ENCODE measurements at regions not wholly inside any gene's neighbourhood (a gene's known extent, or its start where the extent isn't known, plus 50 kb on each side); places are given as distances from the start of the nearest gene placed in this dataset.

DNA sequence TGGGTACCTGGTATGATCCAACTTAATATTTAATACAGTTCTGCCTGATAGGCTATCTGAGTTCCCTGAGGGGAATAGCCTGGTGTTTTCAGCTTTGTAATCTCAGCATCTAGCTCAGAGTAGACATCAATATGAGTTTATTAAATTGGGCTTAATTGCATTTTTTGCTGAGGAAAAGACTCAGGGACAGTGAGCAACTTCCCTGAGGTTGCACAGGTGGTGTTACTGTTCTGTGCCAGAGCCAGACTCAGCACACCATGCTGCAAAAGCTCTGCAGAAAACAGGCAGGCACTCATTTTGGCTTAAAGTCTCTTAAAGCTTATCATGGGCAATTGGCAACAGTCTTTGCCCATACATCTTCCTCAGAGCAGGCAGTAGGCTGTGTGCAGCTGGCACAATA is 90.5 kb upstream of the JUN start:
- Mint-ChIP-seq H3K4me1 (ENCODE audit: unreplicated experiment) (peaks cover 5% of the 10 kb centered on the region), H3K9me3 (ENCODE audit: unreplicated experiment) (no peaks in the 10 kb centered on the region), H3K4me3 (ENCODE audit: unreplicated experiment) (no peak overlapping the region), H3K36me3 (ENCODE audit: low read depth, unreplicated experiment) (no peaks in the 10 kb centered on the region), H3K27me3 (ENCODE audit: unreplicated experiment) (peaks cover 4% of the 10 kb centered on the region), H3K27ac (ENCODE audit: unreplicated experiment) (no peak overlapping the region)
- TF ChIP-seq, protein P1, sequence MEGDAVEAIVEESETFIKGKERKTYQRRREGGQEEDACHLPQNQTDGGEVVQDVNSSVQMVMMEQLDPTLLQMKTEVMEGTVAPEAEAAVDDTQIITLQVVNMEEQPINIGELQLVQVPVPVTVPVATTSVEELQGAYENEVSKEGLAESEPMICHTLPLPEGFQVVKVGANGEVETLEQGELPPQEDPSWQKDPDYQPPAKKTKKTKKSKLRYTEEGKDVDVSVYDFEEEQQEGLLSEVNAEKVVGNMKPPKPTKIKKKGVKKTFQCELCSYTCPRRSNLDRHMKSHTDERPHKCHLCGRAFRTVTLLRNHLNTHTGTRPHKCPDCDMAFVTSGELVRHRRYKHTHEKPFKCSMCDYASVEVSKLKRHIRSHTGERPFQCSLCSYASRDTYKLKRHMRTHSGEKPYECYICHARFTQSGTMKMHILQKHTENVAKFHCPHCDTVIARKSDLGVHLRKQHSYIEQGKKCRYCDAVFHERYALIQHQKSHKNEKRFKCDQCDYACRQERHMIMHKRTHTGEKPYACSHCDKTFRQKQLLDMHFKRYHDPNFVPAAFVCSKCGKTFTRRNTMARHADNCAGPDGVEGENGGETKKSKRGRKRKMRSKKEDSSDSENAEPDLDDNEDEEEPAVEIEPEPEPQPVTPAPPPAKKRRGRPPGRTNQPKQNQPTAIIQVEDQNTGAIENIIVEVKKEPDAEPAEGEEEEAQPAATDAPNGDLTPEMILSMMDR (IDR thresholded peaks at IDR 0.05; ENCODE audit: unreplicated experiment) = no peak
- DNase-seq (ENCODE audit: low spot score) = no peak

- peak overlapping the region; percentile 6 for H3K27ac Mint-ChIP-seq (ENCODE audit: unreplicated experiment)
- DNase-seq (ENCODE audit: low spot score) = no peak
- peaks cover 4% of the 10 kb centered on the region for H3K27me3 Mint-ChIP-seq (ENCODE audit: unreplicated experiment)
- H3K9me3 Mint-ChIP-seq (ENCODE audit: unreplicated experiment) = no peaks in the 10 kb centered on the region
- H3K36me3 Mint-ChIP-seq (ENCODE audit: low read depth, unreplicated experiment) = no peaks in the 10 kb centered on the region
- TF ChIP-seq, protein P1 (IDR thresholded peaks at IDR 0.05; ENCODE audit: unreplicated experiment) = no peak
- no peak overlapping the region for H3K4me3 Mint-ChIP-seq (ENCODE audit: unreplicated experiment)
- peaks cover 5% of the 10 kb centered on the region for H3K4me1 Mint-ChIP-seq (ENCODE audit: unreplicated experiment)
Measured at GRCh38 chr1:58874757-58875755, 91.2 kb upstream of the JUN start.

GRCh38 chr1:58879464-58879863 is 95.6 kb upstream of the JUN start:
- no peak overlapping the region for H3K27ac Mint-ChIP-seq (ENCODE audit: unreplicated experiment)

DNA sequence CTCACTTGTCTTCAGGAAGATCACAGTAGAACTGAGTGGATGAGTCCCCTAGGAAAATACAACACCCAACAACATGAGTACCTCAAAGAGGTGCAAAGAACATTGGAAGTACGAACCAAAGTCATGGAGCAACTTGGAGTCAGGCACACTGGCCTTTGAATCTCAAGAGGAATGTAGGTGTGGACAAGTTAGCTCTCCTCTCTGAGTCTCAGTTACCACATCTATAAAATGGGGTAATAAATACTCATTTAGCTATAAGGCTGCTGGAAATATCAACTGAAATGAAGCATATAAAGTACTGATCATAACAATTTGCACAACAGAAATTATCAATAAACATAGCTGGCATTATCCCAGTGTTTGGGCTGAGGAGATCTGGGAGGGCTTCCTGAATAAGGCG is 96.7 kb upstream of the JUN start:
- H3K27me3 Mint-ChIP-seq (ENCODE audit: unreplicated experiment) = no peaks in the 10 kb centered on the region
- peaks cover 16% of the 10 kb centered on the region for H3K4me1 Mint-ChIP-seq (ENCODE audit: unreplicated experiment)
- TF ChIP-seq, protein P1 (IDR thresholded peaks at IDR 0.05; ENCODE audit: unreplicated experiment) = no peak
- H3K9me3 Mint-ChIP-seq (ENCODE audit: unreplicated experiment) = no peaks in the 10 kb centered on the region
- no peak overlapping the region for H3K4me3 Mint-ChIP-seq (ENCODE audit: unreplicated experiment)
- DNase-seq (ENCODE audit: low spot score) = no peak
- no peaks in the 10 kb centered on the region for H3K36me3 Mint-ChIP-seq (ENCODE audit: low read depth, unreplicated experiment)
- H3K27ac Mint-ChIP-seq (ENCODE audit: unreplicated experiment) = no peak overlapping the region

More at GRCh38 chr1:58879464-58879863, 95.6 kb upstream of the JUN start:
- peaks cover 14% of the 10 kb centered on the region for H3K4me1 Mint-ChIP-seq (ENCODE audit: unreplicated experiment)
- no peaks in the 10 kb centered on the region for H3K9me3 Mint-ChIP-seq (ENCODE audit: unreplicated experiment)
- H3K4me3 Mint-ChIP-seq (ENCODE audit: unreplicated experiment) = no peak overlapping the region
- no peaks in the 10 kb centered on the region for H3K36me3 Mint-ChIP-seq (ENCODE audit: low read depth, unreplicated experiment)
- TF ChIP-seq, protein P1 (IDR thresholded peaks at IDR 0.05; ENCODE audit: unreplicated experiment) = no peak
- H3K27me3 Mint-ChIP-seq (ENCODE audit: unreplicated experiment) = no peaks in the 10 kb centered on the region
- DNase-seq (ENCODE audit: low spot score) = no peak

- no peak for DNase-seq (ENCODE audit: low spot score)
- TF ChIP-seq, protein P1 (IDR thresholded peaks at IDR 0.05; ENCODE audit: unreplicated experiment) = no peak
- no peak overlapping the region for H3K27ac Mint-ChIP-seq (ENCODE audit: unreplicated experiment)
Measured at GRCh38 chr1:58881471-58881994, 97.7 kb upstream of the JUN start.

More at GRCh38 chr1:58881471-58881994, 97.7 kb upstream of the JUN start:
- H3K9me3 Mint-ChIP-seq (ENCODE audit: unreplicated experiment) = no peaks in the 10 kb centered on the region
- no peaks in the 10 kb centered on the region for H3K27me3 Mint-ChIP-seq (ENCODE audit: unreplicated experiment)
- H3K4me3 Mint-ChIP-seq (ENCODE audit: unreplicated experiment) = no peak overlapping the region
- H3K4me1 Mint-ChIP-seq (ENCODE audit: unreplicated experiment) = peaks cover 18% of the 10 kb centered on the region
- no peaks in the 10 kb centered on the region for H3K36me3 Mint-ChIP-seq (ENCODE audit: low read depth, unreplicated experiment)

Measured in endothelial cell (in vitro differentiated cells).